Liver (tissue), 8 donors: ENCODE measurements at regions not wholly inside any gene's neighbourhood (a gene's known extent, or its start where the extent isn't known, plus 50 kb on each side); places are given as distances from the start of the nearest gene placed in this dataset.

Experiments
- DNase-seq: peaks from one replicate; pipeline ENCODE4 v3.0.0-alpha.2; 2017; ENCODE audit warnings: low spot score
- H3K27ac ChIP-seq, 2 donors: one replicate each; pipeline ENCODE4 v1.7.0; 2013; ENCODE audit warnings: inconsistent platforms in 2 of 2, low read length in 2 of 2, control low read depth in 1 of 2, low read depth in 1 of 2, mild to moderate bottlenecking in 1 of 2
- H3K27me3 ChIP-seq, 4 donors: one replicate each; pipeline versions ENCODE4 v1.6.1 to v1.7.0; 2013; ENCODE audit warnings: low read length in 3 of 4, inconsistent platforms in 1 of 4, mild to moderate bottlenecking in 1 of 4, moderate library complexity in 1 of 4; ENCODE audit not compliant: control insufficient read depth in 4 of 4, insufficient read depth in 4 of 4
- H3K36me3 ChIP-seq, 4 donors: one replicate each; pipeline versions ENCODE4 v1.6.1 to v1.7.0; 2013; ENCODE audit warnings: low read length in 3 of 4, mild to moderate bottlenecking in 3 of 4, low read depth in 1 of 4, moderate library complexity in 1 of 4; ENCODE audit not compliant: control insufficient read depth in 4 of 4, insufficient read depth in 3 of 4
- H3K4me1 ChIP-seq, 4 donors: one replicate each; pipeline versions ENCODE4 v1.6.1 to v1.7.0; 2013; ENCODE audit warnings: low read length in 3 of 4, mild to moderate bottlenecking in 3 of 4, moderate library complexity in 1 of 4; ENCODE audit not compliant: control insufficient read depth in 4 of 4, insufficient read depth in 4 of 4
- H3K4me3 ChIP-seq, 3 donors: one replicate each; pipeline versions ENCODE4 v1.6.1 to v1.7.0; 2013; ENCODE audit warnings: low read length in 3 of 3, control low read depth in 1 of 3, low read depth in 1 of 3, mild to moderate bottlenecking in 1 of 3
- H3K9ac ChIP-seq, 2 donors: one replicate each; pipeline ENCODE4 v1.7.0; 2013; ENCODE audit warnings: low read length in 2 of 2, mild to moderate bottlenecking in 2 of 2, moderate library complexity in 2 of 2, control low read depth in 1 of 2, low read depth in 1 of 2
- H3K9me3 ChIP-seq, 4 donors: one replicate each; pipeline versions ENCODE4 v1.6.1 to v1.7.0; 2013; ENCODE audit warnings: low read length in 3 of 4; ENCODE audit not compliant: control insufficient read depth in 4 of 4
- FOXA1 ChIP-seq: IDR thresholded peaks from 2 replicates; pipeline ENCODE4 v1.6.1; 2016; ENCODE audit warnings: antibody characterized with exemption
- FOXA2 ChIP-seq: IDR thresholded peaks from 2 replicates; pipeline ENCODE4 v1.6.1; 2016; ENCODE audit warnings: antibody characterized with exemption
- GABPA ChIP-seq, 2 donors: IDR thresholded peaks in 1 of 2; conservative IDR thresholded peaks in 1 of 2; 2 replicates each; pipeline ENCODE4 v1.6.1; 2016; ENCODE audit warnings: antibody characterized with exemption in 2 of 2, mild to moderate bottlenecking in 1 of 2, moderate library complexity in 1 of 2
- HNF4G ChIP-seq: IDR thresholded peaks from 2 replicates; pipeline ENCODE4 v1.6.1; 2016; ENCODE audit warnings: antibody characterized with exemption
- JUND ChIP-seq, 2 donors: IDR thresholded peaks; 2 replicates each; pipeline ENCODE4 v1.6.1; 2016; ENCODE audit warnings: antibody characterized with exemption in 2 of 2
- NR2F2 ChIP-seq: IDR thresholded peaks from 2 replicates; pipeline ENCODE4 v1.6.1; 2016; ENCODE audit warnings: antibody characterized with exemption
- RAD21 ChIP-seq, 2 donors: IDR thresholded peaks; 2 replicates each; pipeline ENCODE4 v1.6.1; 2016; ENCODE audit warnings: antibody characterized with exemption in 2 of 2, mild to moderate bottlenecking in 2 of 2
- SP1 ChIP-seq: IDR thresholded peaks from 2 replicates; pipeline ENCODE4 v1.6.1; 2018; ENCODE audit warnings: antibody characterized with exemption, mild to moderate bottlenecking
- TAF1 ChIP-seq: conservative IDR thresholded peaks from 2 replicates; pipeline ENCODE4 v1.6.1; 2016; ENCODE audit warnings: antibody characterized with exemption, mild to moderate bottlenecking
- YY1 ChIP-seq: IDR thresholded peaks from 2 replicates; pipeline ENCODE4 v1.6.1; 2016; ENCODE audit warnings: antibody characterized with exemption, mild to moderate bottlenecking
- WGBS: extraction: QIAGEN DNeasy Blood & Tissue Kit; methylation state at CpG from one replicate; pipeline ENCODE4 v1.1.7; 2013; 5-methylcytosine and 5-hydroxymethylcytosine counted together
- TF ChIP-seq, protein P1 (sequence below): IDR thresholded peaks from 2 replicates; pipeline ENCODE4 v1.6.1; 2016; ENCODE audit warnings: antibody characterized with exemption
- TF ChIP-seq, protein P2 (sequence below): IDR thresholded peaks from 2 replicates; pipeline ENCODE4 v1.6.1; 2016; ENCODE audit warnings: antibody characterized with exemption
- TF ChIP-seq, protein P3 (sequence below): IDR thresholded peaks from 2 replicates; pipeline ENCODE4 v1.6.1; 2016; ENCODE audit warnings: antibody characterized with exemption
- TF ChIP-seq, protein P4 (sequence below): IDR thresholded peaks from 2 replicates; pipeline ENCODE4 v1.6.1; 2016; ENCODE audit warnings: antibody characterized with exemption, mild to moderate bottlenecking
- TF ChIP-seq, protein P5 (sequence below): fragments of 150-350 bp; IDR thresholded peaks from 2 replicates; pipeline ENCODE4 v1.5.1; 2017; ENCODE audit warnings: improper control_type of control experiment, low read depth, low read length; ENCODE audit not compliant: missing input control
- donor health status: healthy.
- donor health status: healthy.
- donor health status: healthy.
- donor health status: healthy.
- donor health status: healthy.

DNA sequence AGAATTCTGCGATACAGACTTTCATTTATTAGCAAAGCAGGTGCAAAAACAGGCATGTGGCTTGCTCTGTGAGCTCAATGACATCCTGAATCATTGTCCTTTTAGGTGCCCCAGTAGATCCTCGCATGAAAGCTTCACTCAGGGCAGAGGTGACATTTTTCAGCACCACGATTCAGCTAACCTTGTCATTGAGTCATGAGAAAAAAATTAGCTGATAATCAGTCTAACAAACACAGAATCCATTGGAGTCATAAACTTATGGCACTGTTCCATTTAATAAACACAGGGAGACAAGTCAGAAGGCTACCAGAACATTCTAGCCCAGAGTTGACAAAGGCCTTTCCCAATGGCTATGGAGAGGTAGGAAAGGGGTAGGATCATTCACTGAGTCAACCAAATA, 104.8 kb upstream of the RAD23B start:
- Histone ChIP-seq H3K36me3 (no peaks in the 10 kb centered on the region), H3K9ac (no peak overlapping the region), H3K27ac (no peak overlapping the region), H3K27me3 (no peaks in the 10 kb centered on the region), H3K4me3 (no peak overlapping the region), H3K9me3 (peaks cover 0 to 3% (median 0%) of the 10 kb centered on the region in 4 donors), H3K4me1 (peaks cover 5 to 20% (median 12%) of the 10 kb centered on the region in 4 donors)
- no peak for DNase-seq
- TF ChIP-seq, protein P1, sequence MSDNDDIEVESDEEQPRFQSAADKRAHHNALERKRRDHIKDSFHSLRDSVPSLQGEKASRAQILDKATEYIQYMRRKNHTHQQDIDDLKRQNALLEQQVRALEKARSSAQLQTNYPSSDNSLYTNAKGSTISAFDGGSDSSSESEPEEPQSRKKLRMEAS: no peak
- TF ChIP-seq, protein P2, sequence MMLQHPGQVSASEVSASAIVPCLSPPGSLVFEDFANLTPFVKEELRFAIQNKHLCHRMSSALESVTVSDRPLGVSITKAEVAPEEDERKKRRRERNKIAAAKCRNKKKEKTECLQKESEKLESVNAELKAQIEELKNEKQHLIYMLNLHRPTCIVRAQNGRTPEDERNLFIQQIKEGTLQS: no peak
- TF ChIP-seq, protein P3, sequence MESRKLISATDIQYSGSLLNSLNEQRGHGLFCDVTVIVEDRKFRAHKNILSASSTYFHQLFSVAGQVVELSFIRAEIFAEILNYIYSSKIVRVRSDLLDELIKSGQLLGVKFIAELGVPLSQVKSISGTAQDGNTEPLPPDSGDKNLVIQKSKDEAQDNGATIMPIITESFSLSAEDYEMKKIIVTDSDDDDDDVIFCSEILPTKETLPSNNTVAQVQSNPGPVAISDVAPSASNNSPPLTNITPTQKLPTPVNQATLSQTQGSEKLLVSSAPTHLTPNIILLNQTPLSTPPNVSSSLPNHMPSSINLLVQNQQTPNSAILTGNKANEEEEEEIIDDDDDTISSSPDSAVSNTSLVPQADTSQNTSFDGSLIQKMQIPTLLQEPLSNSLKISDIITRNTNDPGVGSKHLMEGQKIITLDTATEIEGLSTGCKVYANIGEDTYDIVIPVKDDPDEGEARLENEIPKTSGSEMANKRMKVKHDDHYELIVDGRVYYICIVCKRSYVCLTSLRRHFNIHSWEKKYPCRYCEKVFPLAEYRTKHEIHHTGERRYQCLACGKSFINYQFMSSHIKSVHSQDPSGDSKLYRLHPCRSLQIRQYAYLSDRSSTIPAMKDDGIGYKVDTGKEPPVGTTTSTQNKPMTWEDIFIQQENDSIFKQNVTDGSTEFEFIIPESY: no peak
- TF ChIP-seq, protein P4, sequence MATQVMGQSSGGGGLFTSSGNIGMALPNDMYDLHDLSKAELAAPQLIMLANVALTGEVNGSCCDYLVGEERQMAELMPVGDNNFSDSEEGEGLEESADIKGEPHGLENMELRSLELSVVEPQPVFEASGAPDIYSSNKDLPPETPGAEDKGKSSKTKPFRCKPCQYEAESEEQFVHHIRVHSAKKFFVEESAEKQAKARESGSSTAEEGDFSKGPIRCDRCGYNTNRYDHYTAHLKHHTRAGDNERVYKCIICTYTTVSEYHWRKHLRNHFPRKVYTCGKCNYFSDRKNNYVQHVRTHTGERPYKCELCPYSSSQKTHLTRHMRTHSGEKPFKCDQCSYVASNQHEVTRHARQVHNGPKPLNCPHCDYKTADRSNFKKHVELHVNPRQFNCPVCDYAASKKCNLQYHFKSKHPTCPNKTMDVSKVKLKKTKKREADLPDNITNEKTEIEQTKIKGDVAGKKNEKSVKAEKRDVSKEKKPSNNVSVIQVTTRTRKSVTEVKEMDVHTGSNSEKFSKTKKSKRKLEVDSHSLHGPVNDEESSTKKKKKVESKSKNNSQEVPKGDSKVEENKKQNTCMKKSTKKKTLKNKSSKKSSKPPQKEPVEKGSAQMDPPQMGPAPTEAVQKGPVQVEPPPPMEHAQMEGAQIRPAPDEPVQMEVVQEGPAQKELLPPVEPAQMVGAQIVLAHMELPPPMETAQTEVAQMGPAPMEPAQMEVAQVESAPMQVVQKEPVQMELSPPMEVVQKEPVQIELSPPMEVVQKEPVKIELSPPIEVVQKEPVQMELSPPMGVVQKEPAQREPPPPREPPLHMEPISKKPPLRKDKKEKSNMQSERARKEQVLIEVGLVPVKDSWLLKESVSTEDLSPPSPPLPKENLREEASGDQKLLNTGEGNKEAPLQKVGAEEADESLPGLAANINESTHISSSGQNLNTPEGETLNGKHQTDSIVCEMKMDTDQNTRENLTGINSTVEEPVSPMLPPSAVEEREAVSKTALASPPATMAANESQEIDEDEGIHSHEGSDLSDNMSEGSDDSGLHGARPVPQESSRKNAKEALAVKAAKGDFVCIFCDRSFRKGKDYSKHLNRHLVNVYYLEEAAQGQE: no peak
- TF ChIP-seq TAF1 (no peak), HNF4G (no peak), FOXA2 (no peak), NR2F2 (no peak), JUND (IDR thresholded peaks at IDR 0.05) (no peak), YY1 (no peak), FOXA1 (no peak), RAD21 (IDR thresholded peaks at IDR 0.05) (no peak), SP1 (no peak), GABPA (IDR thresholded peaks at IDR 0.05 in 1 of 2, conservative IDR thresholded peaks at IDR 0.05 in 1 of 2) (no peak)
- TF ChIP-seq, protein P5, sequence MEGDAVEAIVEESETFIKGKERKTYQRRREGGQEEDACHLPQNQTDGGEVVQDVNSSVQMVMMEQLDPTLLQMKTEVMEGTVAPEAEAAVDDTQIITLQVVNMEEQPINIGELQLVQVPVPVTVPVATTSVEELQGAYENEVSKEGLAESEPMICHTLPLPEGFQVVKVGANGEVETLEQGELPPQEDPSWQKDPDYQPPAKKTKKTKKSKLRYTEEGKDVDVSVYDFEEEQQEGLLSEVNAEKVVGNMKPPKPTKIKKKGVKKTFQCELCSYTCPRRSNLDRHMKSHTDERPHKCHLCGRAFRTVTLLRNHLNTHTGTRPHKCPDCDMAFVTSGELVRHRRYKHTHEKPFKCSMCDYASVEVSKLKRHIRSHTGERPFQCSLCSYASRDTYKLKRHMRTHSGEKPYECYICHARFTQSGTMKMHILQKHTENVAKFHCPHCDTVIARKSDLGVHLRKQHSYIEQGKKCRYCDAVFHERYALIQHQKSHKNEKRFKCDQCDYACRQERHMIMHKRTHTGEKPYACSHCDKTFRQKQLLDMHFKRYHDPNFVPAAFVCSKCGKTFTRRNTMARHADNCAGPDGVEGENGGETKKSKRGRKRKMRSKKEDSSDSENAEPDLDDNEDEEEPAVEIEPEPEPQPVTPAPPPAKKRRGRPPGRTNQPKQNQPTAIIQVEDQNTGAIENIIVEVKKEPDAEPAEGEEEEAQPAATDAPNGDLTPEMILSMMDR: no peak
- 85% methylated on average over 3 of the region's 3 CpGs for WGBS

DNA sequence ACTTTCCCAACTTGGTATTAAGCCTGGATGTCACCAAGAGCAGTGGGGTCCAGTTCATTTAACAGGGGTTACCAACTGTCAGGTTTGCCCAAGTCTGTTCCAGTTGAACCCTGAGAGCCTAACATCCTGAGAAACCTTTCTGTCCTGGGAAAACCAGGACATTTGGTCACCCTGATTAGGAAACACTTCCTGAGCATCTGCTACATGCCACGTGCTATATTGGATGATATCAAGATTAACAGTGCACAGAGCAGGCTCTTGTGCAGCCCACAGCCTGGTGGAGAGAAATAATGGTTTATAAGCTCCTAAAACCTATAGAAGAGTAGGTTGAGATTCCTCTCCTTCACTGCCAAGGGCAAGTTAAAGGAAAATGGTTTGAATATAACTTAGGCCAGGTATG, 102.9 kb upstream of the RAD23B start:
- TF ChIP-seq, protein P3: no peak
- Histone ChIP-seq H3K9ac (no peak overlapping the region), H3K4me3 (no peak overlapping the region)

More for the DNA sequence above, 102.9 kb upstream of the RAD23B start:
- no peak overlapping the region for H3K27ac ChIP-seq
- peaks cover 0 to 3% (median 0%) of the 10 kb centered on the region in 4 donors for H3K9me3 ChIP-seq
- peaks cover 0 to 8% (median 4%) of the 10 kb centered on the region in 4 donors for H3K4me1 ChIP-seq
- no peak for DNase-seq
- no peaks in the 10 kb centered on the region for H3K27me3 ChIP-seq
- no peaks in the 10 kb centered on the region for H3K36me3 ChIP-seq
- WGBS: 73% methylated on average over 1 of the region's 1 CpG
